GM19463 (cell line): ENCODE measurements at regions not wholly inside any gene's neighbourhood (a gene's known extent, or its start where the extent isn't known, plus 50 kb on each side); places are given as distances from the start of the nearest gene placed in this dataset.
"Not testable (repeated sequence)": the region's sequence is repeated elsewhere in the genome, so short reads cannot be mapped to it uniquely, and the experiment has no call there.

ENCODE experiments used
- ATAC-seq: cut with Tn5 transposase; IDR thresholded peaks from one replicate; pipeline ENCODE4 v1.9.1; 2021; ENCODE audit warnings: mild to moderate bottlenecking, moderate library complexity; ENCODE audit not compliant: unreplicated experiment

GRCh38 chr14:56419750-56420149, 159.8 kb upstream of the TMEM260 start:
- ATAC-seq = no peak

- ATAC-seq = no peak
These were observed 157.4 kb upstream of the TMEM260 start for GRCh38 chr14:56422221-56422620.

GRCh38 chr14:56422703-56423213, 156.8 kb upstream of the TMEM260 start:
- ATAC-seq = no peak

GRCh38 chr14:56423544-56423943, 156.1 kb upstream of the TMEM260 start:
- ATAC-seq = no peak

- no peak for ATAC-seq
These were observed 148.6 kb upstream of the TMEM260 start for GRCh38 chr14:56431013-56431412.

- ATAC-seq = no peak
These were observed 129.9 kb upstream of the TMEM260 start for GRCh38 chr14:56449670-56450213.

- no peak for ATAC-seq
These were observed 126.7 kb upstream of the TMEM260 start for GRCh38 chr14:56452940-56453339.

- ATAC-seq = not testable (repeated sequence)
These were observed 124.9 kb upstream of the TMEM260 start for GRCh38 chr14:56454680-56455079.

GRCh38 chr14:56460469-56460868, 119.1 kb upstream of the TMEM260 start:
- no peak for ATAC-seq

- ATAC-seq = no peak
These were observed 118.0 kb upstream of the TMEM260 start for GRCh38 chr14:56461276-56462275.

- ATAC-seq = no peak
These were observed 116.2 kb upstream of the TMEM260 start for GRCh38 chr14:56463271-56463890.

GRCh38 chr14:56471056-56471455, 108.5 kb upstream of the TMEM260 start:
- no peak for ATAC-seq

- ATAC-seq = no peak
These were observed 105.1 kb upstream of the TMEM260 start for GRCh38 chr14:56474419-56475022.

- no peak for ATAC-seq
These were observed 97.2 kb upstream of the TMEM260 start for GRCh38 chr14:56482310-56482911.

- ATAC-seq = no peak
These were observed 92.4 kb upstream of the TMEM260 start for GRCh38 chr14:56487090-56487667.

- ATAC-seq = no peak
These were observed 91.8 kb upstream of the TMEM260 start for GRCh38 chr14:56487761-56488160.

GRCh38 chr14:56488306-56488705, 91.3 kb upstream of the TMEM260 start:
- no peak for ATAC-seq

- ATAC-seq = no peak
These were observed 89.2 kb upstream of the TMEM260 start for GRCh38 chr14:56490379-56490778.

- peak; percentile 77 for ATAC-seq
These were observed 88.0 kb upstream of the TMEM260 start for GRCh38 chr14:56491299-56492285.
